ENCODE measurements at regions not wholly inside any gene's neighbourhood (a gene's known extent, or its start where the extent isn't known, plus 50 kb on each side); places are given as distances from the start of the nearest gene placed in this dataset.

DNA sequence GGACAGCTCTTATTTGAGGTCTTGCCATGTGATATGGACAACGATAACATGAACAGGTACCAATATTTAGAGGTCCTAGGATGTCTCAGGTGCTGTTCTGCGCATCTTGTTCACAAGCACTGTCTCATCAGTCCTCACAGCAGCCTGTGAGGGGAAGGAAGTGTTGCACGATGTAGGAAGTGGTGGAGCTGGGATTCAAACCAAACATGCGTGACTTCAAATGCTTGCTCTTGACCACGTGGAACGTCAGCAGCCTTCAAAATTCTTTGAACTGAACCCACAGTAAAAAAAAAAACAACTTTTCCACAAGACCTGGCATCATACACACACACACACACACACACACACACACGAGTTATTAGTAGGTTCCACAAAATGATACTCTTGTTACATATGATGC is 153.4 kb upstream of the SMAD3 start:
- no peak for TF ChIP-seq SREBF2 (IDR thresholded peaks at IDR 0.05; ENCODE audit: low read length)
- no peak for TF ChIP-seq GABPA (IDR thresholded peaks at IDR 0.05; ENCODE audit: low read depth)
- no peak for TF ChIP-seq KDM1A (IDR thresholded peaks at IDR 0.05; ENCODE audit: borderline replicate concordance)
- no peak for TF ChIP-seq CHD2 (IDR thresholded peaks at IDR 0.05; ENCODE audit: borderline replicate concordance, low read depth, low read length)
- no peak for TF ChIP-seq SIN3A (IDR thresholded peaks at IDR 0.05; ENCODE audit: low read depth, low read length)
- TF ChIP-seq RCOR1 (conservative IDR thresholded peaks at IDR 0.05; ENCODE audit: low read depth, low read length) = no peak
- no peak for TF ChIP-seq SPI1 (IDR thresholded peaks at IDR 0.05; ENCODE audit: borderline replicate concordance, insufficient read depth, low read depth, low read length)
- TF ChIP-seq, protein P1, sequence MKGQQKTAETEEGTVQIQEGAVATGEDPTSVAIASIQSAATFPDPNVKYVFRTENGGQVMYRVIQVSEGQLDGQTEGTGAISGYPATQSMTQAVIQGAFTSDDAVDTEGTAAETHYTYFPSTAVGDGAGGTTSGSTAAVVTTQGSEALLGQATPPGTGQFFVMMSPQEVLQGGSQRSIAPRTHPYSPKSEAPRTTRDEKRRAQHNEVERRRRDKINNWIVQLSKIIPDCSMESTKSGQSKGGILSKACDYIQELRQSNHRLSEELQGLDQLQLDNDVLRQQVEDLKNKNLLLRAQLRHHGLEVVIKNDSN (IDR thresholded peaks at IDR 0.05; ENCODE audit: borderline replicate concordance, extremely low read length, insufficient read depth, low read depth, low read length) = no peak
- TF ChIP-seq, protein P2, sequence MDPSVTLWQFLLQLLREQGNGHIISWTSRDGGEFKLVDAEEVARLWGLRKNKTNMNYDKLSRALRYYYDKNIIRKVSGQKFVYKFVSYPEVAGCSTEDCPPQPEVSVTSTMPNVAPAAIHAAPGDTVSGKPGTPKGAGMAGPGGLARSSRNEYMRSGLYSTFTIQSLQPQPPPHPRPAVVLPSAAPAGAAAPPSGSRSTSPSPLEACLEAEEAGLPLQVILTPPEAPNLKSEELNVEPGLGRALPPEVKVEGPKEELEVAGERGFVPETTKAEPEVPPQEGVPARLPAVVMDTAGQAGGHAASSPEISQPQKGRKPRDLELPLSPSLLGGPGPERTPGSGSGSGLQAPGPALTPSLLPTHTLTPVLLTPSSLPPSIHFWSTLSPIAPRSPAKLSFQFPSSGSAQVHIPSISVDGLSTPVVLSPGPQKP (IDR thresholded peaks at IDR 0.05; ENCODE audit: low read depth, low read length) = no peak
- TF ChIP-seq RAD21 (IDR thresholded peaks at IDR 0.05; ENCODE audit: insufficient read depth, low read depth, low read length) = no peak
- no peak for TF ChIP-seq RAD51 (IDR thresholded peaks at IDR 0.05)
- TF ChIP-seq, protein P3, sequence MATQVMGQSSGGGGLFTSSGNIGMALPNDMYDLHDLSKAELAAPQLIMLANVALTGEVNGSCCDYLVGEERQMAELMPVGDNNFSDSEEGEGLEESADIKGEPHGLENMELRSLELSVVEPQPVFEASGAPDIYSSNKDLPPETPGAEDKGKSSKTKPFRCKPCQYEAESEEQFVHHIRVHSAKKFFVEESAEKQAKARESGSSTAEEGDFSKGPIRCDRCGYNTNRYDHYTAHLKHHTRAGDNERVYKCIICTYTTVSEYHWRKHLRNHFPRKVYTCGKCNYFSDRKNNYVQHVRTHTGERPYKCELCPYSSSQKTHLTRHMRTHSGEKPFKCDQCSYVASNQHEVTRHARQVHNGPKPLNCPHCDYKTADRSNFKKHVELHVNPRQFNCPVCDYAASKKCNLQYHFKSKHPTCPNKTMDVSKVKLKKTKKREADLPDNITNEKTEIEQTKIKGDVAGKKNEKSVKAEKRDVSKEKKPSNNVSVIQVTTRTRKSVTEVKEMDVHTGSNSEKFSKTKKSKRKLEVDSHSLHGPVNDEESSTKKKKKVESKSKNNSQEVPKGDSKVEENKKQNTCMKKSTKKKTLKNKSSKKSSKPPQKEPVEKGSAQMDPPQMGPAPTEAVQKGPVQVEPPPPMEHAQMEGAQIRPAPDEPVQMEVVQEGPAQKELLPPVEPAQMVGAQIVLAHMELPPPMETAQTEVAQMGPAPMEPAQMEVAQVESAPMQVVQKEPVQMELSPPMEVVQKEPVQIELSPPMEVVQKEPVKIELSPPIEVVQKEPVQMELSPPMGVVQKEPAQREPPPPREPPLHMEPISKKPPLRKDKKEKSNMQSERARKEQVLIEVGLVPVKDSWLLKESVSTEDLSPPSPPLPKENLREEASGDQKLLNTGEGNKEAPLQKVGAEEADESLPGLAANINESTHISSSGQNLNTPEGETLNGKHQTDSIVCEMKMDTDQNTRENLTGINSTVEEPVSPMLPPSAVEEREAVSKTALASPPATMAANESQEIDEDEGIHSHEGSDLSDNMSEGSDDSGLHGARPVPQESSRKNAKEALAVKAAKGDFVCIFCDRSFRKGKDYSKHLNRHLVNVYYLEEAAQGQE (IDR thresholded peaks at IDR 0.05; ENCODE audit: low read depth, low read length) = no peak
- TF ChIP-seq ZSCAN29 (IDR thresholded peaks at IDR 0.05) = no peak
- TF ChIP-seq FOS (IDR thresholded peaks at IDR 0.05; ENCODE audit: borderline replicate concordance, extremely low read depth, insufficient read length) = no peak
